NCI-H1417 treated with DMSO at 0.1 percent for 48 hours (cell line): ENCODE measurements at regions not wholly inside any gene's neighbourhood (a gene's known extent, or its start where the extent isn't known, plus 50 kb on each side); places are given as distances from the start of the nearest gene placed in this dataset.

Experiments used
- DNase-seq: peaks from one replicate; lab custom pipeline; 2025; lab: John Stamatoyannopoulos, UW

DNA sequence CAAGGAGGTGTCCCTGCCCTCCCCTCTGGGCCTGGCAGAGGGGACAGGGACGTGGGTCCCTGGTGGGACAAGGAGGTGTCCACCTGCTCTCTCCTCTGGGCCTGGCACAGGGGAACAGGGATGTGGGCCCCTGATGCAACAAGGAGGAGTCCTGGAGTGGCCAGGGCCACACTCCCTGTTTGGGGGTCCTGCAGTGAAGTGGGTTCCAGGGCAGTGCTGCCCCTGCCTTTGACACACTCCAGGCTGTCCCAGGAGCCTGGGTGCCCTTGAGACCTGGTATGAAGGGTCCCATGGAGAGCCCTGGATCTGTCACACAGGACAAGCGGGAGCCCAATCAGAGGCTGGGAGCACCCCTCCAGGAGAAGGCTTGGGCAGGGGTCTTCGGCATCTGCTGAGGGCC lies 75.8 kb upstream of the GPC1 start:
- no peak for DNase-seq

GRCh38 chr2:240360645-240361475 lies 74.6 kb upstream of the GPC1 start:
- no peak for DNase-seq

DNA sequence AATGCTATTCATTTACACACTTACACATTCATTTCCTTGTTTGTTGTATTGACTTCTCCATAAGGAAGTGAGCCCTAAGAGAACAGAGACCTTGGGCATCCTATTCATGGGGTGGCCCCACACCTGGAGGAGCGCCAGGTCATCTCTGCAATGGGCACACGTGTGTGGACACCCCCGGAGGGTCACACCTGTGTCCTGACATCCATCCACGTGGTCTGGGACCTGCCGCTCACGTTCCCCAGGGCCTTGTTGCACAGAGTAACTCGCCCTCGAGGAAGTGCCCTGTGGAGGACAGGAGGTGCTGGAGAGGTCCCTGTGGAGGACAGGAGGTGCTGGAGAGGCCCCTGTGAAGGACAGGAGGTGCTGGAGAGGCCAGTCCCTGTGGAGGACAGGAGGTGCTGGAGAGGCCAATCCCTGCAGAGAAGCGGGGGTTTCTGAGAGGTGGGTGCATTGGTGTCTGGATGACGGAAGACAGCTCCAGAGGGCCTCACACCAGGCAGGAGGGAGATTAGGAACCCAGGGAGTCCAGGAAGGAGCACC lies 73.2 kb upstream of the GPC1 start:
- DNase-seq: no peak

- DNase-seq: no peak
Measured at GRCh38 chr2:240362826-240363745, 72.4 kb upstream of the GPC1 start.

DNA sequence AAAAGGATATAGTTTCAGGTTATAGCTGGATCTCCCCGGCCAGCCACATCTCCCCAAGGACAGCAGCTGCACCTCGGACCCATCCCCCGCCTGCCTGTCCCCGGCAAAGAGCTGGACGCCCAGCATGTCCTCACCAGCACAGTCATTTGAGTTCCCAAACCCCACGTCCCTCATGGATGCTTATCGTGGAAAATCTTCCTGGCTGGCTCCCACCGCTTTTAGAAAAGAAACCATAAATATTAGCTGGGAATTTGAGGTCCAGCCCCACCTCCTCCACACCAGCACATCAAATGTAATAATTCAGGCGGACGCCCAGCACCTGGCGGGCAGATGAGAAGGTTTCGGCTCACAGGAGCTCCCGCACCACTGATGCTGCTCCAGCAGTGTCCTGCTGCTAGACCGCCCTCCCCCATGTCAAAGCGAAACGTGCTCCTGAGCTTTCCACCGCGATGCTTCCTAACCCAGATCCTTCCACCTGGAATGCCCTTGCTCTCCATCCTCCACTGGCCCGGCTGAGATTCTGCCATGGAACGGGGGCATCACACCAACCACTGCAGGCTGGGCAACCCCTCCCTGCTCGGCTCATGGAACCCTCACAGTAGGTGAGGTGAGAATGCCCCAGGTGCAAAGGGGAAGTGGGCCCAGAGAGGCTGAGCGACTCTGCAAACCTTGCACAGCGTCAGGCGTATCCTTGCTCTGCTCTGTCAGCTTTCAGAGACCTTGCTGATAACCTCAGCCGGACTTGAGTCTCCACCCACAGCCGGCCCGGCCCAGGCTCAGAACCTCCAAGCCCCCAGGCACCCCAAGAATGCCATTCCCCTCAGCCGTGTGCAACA lies 71.5 kb upstream of the GPC1 start:
- no peak for DNase-seq

DNA sequence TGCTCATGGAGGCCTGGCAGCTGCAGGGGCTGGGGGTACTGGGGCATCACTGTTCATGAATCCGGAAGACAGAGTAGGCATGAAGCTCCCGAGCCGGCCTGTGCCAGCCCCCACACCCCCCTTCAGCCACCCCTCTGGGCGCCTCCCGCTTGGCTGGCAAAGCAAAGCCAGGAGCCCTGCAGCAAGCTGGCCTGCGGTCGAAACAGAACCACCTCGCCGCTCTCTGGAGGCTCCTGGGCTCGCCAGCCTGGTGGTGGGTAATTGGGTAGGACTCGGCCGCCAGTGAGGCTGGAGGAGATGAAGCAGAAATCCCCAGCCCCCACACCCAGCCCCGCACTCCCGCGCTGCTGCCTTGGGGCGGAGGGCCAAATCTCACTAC lies 70.9 kb upstream of the GPC1 start:
- DNase-seq: no peak

DNA sequence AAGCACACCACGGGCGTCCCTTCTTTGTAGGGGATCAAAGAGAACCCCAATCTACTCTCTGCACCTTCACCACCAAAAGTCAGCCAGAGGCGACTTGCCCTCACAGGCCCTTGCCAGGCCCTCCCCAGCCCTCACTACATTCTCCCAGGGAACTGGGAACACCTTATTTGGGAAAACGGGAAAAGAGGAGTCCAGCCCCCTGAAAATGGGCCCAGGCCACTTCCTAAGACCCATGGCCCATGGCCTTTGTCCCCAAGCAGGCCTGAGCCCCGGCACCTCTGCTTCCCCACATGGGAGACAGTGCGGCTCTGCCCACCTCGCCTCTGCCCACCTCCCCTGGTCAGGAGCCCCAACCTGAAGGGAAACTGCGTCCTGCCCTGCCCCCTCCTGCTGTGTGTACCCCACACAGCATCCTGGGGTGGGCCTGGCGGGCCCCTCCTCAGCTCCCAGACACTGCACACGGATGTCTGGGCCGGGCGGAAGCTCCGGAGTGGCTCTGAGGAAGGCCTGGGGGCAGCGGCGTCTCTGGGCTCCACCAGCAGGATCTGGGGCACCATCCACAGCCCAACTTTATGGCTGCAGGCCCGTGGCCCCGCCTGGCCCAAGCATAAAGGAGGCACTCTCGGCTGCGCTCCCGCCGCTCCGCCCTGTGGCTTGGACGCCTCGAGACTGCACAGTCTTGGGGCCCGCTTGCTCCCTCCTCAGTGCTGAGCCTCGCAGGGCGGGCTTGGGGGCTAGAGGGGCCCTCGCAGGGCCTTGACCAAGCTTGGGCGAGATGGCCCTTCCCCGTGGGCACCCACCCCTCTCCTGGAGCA lies 70.3 kb upstream of the GPC1 start:
- DNase-seq: no peak

- no peak for DNase-seq
Measured at GRCh38 chr2:240365971-240366471, 69.4 kb upstream of the GPC1 start.

- DNase-seq: no peak
Measured at GRCh38 chr2:240366901-240367300, 68.6 kb upstream of the GPC1 start.

- no peak for DNase-seq
Measured at GRCh38 chr2:240367721-240368120, 67.7 kb upstream of the GPC1 start.

GRCh38 chr2:240368781-240369331 lies 66.6 kb upstream of the GPC1 start:
- no peak for DNase-seq

DNA sequence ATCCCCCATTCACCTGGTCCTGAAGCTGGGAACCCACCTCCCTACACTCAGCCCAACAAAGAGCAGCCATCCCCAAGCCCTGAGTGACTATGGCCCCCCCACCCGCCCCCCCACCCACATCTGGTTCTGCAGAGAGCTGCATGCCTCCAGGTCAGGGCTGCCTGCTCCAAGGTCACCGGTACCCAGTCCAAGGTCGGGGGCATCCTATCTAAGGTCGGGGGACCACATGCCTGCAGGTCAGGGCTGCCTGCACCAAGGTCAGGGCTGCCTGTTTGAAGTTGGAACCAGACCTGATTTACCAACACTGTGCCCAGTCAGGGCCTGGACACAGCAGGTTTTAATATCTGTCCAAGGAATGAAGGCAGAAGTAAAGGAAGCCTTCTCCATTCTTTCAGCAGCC lies 66.1 kb upstream of the GPC1 start:
- DNase-seq: no peak

DNA sequence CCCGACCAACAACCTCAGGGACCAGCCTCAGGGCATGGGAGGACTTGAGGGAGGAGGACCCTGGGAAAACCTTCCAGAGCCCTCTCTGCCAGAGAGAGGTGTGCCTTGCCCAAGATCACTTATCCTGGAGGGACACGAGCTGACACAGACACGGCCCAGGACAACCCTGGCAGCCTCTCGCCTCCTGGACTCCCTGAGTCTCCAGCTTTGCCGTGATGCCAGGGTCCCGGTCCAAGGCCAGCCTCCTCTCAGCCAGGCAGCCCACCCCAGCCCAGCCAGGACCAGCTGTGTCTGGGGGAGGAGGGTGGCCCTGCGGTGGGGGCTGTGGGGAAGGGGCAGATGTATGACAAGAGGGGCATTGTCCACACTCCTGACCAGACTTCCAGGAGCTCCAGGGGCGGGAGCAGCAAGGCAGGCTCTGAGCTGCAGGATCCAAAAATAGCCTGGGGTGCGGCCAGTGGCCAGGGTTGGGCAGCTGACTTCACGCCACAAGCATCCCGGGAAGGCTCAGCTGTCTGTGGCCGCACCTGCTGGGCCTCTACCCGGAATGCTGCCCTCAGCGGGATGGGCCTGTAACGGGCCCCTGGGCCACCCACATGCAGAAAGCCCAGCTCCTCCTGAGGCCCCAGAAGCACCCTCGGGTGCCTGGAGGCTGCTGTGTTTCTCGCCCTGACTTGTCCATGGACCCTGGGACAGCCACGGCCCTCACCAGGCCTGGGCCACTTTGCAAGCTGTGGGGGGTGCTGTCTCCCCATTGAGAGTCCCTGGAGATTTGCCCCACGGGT lies 65.5 kb upstream of the GPC1 start:
- DNase-seq: no peak

GRCh38 chr2:240371129-240372000 lies 64.1 kb upstream of the GPC1 start:
- DNase-seq: no peak

DNA sequence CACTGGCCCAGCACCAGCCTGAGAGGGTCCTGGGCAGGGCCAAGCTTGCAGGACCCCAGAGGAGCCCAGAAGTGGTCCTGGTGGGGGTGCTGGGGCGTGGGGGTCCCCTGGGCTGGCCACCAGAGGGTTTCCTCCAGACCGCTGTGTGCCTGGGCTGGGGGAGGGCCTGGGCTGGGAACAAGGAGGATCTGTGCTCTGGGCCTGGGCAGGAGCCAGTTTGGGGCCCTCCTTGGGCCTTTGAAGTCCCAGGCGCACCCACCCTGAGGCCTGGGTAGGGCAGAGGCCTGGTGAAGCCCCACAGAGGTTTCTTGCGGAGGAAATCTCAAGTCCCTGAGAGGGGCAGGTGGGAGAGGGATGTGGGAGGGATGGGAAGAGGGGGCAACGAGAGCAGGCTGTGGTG lies 63.4 kb upstream of the GPC1 start:
- DNase-seq: no peak

DNA sequence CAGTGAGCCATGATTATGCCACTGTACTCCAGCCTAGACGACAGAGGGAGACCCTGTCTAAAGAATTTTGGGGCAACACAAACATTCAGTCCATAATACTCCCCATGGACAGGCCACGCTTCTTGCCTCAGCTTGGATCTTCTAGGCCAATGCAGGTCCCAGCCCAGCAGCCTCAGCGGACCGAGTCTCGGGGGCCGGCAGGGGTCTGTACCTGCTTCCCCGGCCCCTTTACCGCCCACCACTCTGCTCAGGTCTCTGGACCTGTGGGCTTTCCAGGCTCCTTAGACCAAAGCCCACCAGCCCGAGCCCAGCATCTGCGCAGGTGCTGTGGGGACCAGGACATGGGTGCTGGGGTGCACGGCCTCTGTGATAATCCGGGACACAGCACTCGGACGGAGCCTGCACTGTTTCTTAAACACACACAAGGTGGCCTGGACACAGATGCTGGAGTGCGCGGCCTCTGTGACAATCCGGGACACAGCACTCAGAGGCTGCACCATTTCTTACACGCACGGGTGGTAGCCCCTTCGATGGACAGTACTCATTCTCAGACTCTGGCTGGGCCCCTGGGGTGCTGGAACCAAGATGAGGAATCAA lies 62.1 kb upstream of the GPC1 start:
- DNase-seq: no peak

DNA sequence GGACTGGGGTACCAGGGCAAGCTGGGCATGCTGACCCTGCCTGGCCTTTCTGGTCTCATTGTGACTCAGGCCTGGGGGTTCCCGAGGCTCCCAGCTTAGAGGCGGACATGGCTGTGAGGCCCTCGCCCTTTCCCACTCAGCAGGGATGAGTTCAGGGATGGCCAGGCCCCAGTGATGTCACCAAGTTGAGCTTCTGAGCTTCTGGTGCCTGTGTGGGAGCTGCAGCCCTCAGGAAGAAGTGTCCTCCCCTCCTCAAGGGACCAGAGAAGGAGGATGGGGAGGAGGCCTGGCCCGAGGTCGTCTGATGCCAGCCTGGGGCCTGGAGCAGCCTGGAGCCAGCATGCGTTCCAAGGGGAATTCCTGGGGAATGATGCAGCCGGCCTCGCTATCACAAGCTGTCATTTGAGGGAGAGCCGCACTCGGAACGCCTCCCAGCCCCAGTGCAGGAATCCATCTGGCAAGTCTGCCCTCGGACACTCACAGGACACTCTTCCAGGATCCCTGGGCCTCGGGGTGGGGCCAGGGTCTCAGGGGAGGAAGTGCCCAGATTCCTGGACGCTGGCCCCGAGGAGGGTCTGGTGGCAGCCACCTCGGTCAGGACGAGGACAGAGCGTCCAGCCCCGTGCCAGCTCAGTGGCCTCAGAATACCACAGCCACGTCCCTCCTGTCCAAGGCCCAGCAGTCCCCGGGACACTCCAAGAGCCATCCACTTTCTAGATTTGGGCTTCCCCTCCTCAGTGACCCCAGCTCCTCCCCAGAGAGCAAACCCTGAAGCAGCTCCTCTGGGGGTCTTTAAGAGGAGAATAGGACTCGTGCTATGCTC lies 61.2 kb upstream of the GPC1 start:
- no peak for DNase-seq
